Putamen (tissue), 1 donor: ENCODE measurements at regions not wholly inside any gene's neighbourhood (a gene's known extent, or its start where the extent isn't known, plus 50 kb on each side); places are given as distances from the start of the nearest gene placed in this dataset.
"Not testable (repeated sequence)": the region's sequence is repeated elsewhere in the genome, so short reads cannot be mapped to it uniquely, and the experiment has no call there.

Experiments used
- DNase-seq: peaks from one replicate; pipeline ENCODE4 v3.0.0-alpha.2; 2016; ENCODE audit warnings: low spot score

DNA sequence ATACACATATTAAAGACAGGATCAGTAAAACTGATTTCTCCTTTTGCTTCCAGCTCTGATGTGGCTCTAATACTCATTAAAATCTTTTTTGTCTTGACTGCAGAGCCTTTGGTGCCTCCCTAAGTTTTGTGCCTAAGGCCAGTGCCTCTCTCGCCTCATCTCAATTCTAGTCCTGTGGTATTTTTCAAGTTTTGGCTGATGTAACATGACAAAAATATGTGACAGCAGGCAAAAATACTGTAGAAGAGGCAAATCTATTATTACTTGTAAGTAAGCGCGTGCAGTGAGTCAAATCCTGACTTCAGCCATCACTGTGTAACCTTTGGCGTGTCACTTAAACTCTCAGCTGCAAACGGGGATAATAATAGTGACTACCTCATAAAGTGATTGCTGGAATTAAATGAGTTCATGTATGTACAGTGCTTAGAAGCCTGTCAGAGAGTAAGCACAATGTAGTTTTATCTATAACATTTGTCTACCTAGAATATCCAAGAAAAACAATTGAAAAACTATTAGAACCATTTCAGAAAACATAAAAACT is 74.0 kb downstream of the MAB21L3 start:
- no peak for DNase-seq

GRCh38 chr1:116189481-116189880 is 78.3 kb downstream of the MAB21L3 start:
- no peak for DNase-seq

- DNase-seq = no peak
These were observed 80.1 kb downstream of the MAB21L3 start for GRCh38 chr1:116191294-116191693.

DNA sequence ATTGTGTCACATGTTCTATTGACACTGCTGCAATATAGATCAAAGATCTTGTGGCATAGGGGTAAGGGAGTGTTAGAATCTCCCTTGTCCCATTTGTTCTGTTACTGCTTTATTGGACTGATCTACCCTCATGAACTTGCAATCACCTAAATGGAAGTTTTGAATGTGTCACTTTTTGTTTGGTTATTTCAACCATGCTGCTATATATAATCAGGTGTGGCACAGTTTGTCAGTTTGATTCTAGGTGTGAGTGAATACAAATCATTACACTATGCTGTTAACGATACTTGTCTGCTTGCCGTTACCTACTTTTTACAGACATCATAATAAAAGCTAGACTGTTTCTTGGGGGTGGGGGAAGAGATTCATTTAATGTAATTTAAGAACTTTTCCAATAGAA is 82.6 kb downstream of the MAB21L3 start:
- no peak for DNase-seq

DNA sequence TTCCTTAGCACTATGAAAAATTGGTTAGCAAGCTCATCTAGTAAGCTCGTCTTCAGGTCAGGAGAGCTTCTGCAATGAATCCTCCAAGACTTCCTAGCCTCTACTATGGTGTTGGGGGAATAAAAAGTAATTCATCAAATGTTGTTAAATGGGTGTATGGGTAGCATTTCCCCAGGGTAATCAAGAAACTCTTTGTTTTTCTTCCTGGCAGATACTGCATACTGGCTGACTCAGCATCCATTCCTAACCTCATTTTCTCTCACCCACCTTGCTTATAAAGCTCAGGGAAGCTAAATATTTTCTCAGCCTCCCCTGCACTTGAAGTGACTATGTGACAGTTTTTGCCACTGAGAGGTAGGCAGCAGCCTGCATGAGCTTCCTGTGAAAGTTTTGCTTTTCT is 83.4 kb downstream of the MAB21L3 start:
- DNase-seq = no peak

DNA sequence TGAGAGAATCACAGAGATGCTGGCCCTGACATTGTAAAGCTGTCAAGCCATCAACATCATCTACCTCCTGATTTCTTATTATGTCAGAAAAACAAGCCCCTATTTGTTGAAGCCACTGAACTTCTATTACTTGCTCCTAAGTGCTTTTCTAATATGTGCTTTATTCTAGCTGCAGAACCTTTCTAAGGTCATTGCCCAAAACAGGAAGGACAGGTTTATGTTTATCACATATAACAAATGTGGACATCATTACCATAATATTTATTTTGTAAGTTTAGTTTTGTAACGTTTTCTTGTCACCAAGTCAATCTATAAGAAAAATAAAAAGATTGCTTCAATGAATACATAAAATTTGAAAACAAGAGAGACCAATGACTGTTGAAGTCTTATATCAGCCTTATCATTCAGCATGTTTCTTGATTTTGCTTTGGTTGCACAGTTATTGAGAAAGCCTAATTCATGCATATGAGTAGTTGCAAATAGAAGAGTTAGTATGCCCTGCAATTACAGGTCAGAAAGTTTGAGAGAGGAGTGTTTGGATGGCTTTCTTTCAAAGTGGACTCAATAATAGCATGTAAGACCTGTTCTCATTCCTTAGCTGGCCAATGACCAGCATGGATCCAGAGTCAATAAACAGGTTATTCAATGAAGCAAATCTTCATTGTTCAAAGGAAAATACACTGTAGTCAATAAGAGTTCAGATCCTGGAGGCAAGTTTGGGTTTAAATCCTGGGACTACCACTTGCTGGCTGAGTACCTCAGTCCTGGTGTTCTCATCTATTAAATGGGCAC is 84.1 kb downstream of the MAB21L3 start:
- DNase-seq = no peak

GRCh38 chr1:116200343-116200742 is 89.1 kb downstream of the MAB21L3 start:
- not testable (repeated sequence) for DNase-seq

- no peak for DNase-seq
These were observed 90.7 kb downstream of the MAB21L3 start for GRCh38 chr1:116201911-116202310.

DNA sequence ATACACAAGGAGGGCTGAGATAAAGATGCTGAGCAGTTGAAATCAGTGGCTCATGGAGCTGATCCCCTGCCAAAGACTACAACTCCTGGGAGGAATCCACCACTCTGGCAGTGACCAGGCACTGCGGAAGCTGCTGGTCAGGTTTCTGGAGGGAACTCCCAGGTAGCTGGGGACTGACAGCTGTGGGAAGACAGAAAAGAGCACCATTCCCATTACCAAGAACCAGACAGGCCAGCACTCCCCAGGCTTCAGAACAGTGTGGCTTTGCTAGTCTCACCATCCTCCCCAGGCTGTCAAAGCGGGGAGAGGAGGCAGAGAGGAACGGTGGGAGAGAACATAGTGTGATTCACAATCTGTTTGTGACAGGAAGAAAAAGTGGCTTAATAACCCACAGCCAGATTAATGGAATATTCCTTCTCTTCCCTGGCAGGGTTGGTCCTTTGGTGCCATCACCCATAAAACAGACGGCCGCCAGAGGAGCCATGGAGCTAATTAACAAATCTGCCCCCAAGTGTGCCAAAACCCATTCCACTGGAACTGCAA is 92.1 kb downstream of the MAB21L3 start:
- DNase-seq = no peak

DNA sequence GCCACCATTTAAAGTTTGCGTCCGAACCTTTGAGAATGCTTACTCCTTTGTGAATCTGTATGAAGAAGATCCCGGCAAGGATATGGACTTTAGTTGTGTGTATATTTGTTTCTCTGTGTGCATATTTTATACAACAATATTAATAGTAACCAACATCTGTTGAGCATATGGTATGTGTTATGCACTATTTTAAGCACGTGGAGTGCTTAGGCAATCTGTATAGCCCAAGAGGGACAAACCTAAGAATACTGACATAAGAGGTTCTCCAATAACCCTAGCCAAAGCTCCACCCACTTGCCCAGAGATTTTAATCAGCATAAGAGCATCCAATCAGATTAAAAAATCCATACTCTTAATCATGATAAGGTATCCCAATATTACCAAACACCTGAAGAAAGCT is 92.7 kb downstream of the MAB21L3 start:
- no peak for DNase-seq

DNA sequence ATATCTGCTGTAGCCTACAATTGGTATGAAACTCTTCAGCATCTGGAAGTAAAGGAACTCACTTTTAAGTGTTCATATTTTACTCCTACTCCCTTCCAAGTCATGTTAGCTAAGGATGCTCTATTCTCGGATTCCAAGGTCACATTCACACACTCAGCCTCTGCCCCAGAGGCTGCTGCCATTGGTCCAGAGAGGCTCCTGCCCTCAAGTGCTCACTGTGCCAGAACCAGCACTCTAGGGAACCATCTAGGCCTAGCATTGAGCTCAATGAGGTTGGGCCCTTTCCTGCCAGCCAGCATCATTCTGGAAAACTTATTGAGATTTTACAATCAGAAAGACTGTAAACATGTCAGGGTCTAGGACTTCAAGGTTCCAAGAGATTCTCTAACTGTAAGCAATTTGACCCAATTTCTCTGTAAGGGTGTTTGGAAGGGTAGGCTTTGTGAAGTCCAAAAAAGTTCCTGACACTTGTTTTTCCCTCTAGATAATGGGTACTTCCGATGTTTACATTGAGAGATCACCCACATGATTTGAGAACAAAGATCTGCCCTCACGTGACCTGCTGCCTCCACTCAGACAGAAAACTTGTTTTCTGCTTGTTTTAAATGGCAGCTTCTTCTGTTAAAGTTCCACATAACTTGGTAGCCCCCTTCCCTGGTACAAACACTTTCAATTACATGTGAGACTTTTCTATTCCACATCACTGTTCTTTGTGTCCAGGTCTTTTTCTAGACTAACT is 94.9 kb downstream of the MAB21L3 start:
- DNase-seq = no peak

DNA sequence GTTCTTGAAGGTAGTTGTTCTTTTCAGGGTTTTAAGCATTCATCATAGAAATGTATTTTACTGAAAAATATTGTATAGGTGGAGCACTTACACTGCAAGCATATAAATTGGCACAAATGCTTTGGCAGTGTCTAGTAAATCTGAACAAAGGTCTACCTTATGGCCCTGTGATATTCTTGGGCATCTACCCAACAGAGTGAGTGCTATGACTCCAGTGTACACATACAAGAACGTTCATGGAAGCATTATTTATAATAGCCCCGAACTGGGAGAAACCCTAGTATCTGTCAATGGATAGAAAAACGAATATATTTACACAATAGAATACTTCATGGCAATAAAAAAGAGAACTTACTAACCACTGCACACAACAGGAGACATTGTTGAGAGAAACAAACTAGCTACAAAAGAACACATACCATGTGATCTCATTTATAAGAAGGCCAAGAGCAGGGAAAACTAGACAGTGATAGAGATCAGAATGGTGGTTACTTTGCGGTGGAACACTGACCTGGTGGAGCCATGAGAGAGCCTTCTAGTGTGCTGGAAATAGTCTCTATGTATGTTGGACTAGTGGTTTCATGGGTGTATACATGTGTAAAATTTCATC is 96.0 kb downstream of the MAB21L3 start:
- DNase-seq = no peak

DNA sequence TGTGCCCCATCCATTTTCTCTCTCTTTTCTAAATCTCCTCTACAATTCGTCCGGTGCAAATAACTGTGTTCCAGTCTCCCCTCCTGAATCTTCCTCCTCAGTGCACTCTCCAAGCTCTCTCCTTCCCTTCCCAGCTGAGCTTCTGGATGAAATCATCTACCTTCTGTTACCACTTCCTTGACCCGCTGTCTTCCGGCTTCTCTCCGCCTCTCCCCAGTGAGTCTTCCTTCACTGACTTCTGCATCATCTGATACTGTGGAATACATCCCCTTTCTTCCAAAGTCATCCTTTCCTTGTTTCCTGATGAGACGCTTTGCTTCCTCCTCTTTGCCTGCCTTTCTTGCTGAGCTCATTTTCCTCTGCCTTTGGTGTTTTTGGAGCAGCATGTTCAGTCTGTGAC is 96.9 kb downstream of the MAB21L3 start:
- no peak for DNase-seq

DNA sequence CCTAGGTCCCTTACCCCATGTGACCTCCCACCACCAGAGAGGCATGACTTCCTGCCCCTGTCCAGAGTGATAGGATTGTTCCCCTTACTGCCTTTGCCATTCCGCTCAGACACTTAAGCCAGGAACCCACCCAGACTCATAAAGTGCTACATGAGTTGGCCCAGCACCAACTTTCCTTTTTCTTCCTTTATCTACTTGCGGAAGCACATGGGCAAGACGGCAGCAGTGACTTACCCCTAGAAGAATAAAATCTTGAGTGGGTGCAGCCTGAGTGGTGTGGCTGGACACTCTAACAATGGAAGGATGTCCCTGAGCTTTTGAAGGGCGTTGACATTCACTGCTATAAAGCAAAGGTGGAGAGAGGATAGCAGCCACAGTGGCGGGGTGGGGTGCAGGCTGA is 100.1 kb downstream of the MAB21L3 start:
- DNase-seq = no peak

GRCh38 chr1:116218922-116219321 is 107.7 kb downstream of the MAB21L3 start:
- DNase-seq = no peak

DNA sequence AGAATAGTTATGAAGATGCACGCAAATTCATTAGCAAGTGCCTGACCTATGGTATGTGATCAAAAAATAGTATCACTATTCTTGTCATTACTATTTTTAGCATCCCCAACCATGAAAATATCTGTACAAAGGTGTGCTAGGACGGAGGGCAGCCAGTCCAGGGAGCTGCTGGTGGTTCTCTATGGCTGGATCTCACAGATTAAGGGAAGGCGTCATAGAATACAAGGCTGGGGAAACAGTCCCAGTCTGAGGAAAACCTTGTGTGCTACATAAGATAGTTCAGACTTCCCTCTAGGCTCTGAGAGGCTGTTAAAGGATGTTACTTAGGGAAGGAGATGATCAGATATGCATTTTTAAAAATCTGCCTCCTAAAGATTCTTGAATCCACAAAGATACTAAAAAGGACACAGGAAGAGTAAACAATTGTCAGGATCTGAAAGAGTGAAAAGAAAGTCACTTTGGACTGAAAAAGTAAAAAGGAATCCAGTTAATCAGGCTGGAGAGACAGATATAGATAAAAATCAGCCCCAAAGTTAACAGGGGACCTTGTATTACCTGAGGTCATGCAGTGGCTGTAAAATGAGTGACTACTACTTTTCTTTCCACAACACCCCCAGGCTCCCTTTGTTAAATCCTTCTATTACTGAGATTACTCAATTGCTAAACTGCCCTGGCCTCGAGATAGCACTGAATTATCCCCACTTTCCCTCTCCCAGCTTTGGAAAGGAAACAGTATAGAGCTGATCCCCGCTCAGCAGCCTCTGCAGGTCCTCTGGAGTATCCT is 108.6 kb downstream of the MAB21L3 start:
- no peak for DNase-seq

DNA sequence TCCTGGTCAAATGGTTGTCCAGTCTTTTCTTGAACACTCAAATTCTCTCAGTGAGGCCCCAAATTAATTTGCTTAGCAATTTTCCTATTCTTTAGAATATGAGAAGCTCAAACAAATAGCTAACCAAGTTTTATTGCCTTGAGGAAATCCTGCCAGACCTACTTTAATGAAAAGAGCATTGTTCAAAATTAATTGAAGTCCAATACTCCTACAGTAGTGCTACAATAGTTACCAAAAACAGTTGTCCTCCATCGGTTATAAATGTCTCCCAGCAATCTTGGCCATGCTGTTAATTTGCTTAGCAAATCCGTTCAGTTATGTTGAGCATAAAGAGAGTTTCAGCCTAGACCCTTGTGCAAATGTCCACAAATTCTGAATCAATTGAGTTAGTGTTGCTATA is 112.9 kb downstream of the MAB21L3 start:
- DNase-seq = no peak

- DNase-seq = no peak
These were observed 113.4 kb downstream of the MAB21L3 start for GRCh38 chr1:116224561-116224960.

DNA sequence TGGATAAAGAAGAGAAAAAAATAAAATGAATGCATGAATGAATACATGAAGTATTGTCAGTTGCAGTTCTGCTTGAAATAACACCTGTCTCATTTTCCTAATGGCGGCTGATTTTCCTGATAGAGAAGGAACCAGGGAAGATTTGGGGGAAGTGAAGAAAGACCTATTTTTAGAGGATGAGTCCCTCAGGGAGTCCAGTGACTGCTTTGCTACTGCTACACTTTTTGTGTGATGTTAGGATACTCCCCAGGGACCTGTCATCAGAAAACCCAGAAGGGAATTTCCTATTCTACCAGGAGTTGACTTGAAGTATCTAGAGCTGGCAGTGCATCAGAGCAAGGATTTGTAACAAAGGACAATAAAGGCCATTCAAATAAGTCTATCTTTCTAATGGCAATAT is 114.8 kb downstream of the MAB21L3 start:
- no peak for DNase-seq

GRCh38 chr1:116228511-116228910 is 117.3 kb downstream of the MAB21L3 start:
- DNase-seq = no peak

- DNase-seq = no peak
These were observed 119.5 kb downstream of the MAB21L3 start for GRCh38 chr1:116230712-116231111.

DNA sequence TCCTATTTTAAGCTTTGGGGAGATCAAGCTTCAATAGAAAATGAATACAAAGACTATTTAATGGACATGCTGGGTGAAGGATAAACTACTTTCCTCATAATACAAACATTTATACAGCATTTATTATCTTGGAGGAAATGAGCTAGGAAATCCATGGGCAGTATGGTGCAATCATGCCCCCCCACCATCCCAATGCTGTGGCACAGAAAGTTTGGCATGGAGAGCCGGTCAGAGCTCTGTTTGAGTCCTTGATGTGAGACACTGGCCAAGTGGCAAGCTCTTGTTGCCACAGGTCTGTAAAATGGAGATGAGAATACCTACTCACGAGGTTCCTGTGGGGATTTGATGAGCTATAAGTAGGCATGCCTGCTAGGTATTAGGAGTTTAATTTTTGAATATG is 120.6 kb downstream of the MAB21L3 start:
- DNase-seq = no peak
